PC-3 (cell line): ENCODE measurements at regions not wholly inside any gene's neighbourhood (a gene's known extent, or its start where the extent isn't known, plus 50 kb on each side); places are given as distances from the start of the nearest gene placed in this dataset.

Experiments
- ATAC-seq: fragments of 200-7000 bp; cut with Tn5 transposase; 2 replicates; pipeline ENCODE4 v1.9.1; 2020; ENCODE audit warnings: mild to moderate bottlenecking, moderate library complexity
- BruUV-seq: library from RNA; stranded (reverse); fragments of 400-500 nt; replicated peaks from 2 replicates; lab custom pipeline; 2021; lab: Mats Ljungman, UMichigan
- CTCF ChIA-PET: fragments of 300-600 bp; sonication (Branson Sonifier 250); formaldehyde crosslinking; loops from one replicate; lab custom pipeline; 2022; ENCODE audit warnings: antibody characterized with exemption; lab: Charles Lee
- POLR2A ChIA-PET: fragments of 300-600 bp; sonication (Branson Sonifier 250); formaldehyde crosslinking; loops from one replicate; lab custom pipeline; 2022; ENCODE audit warnings: antibody characterized with exemption; ENCODE audit not compliant: unreplicated experiment; lab: Charles Lee
- DNase-seq: peaks from one replicate; pipeline ENCODE4 v3.0.0-alpha.2; 2015
- H2AFZ ChIP-seq: fragments of 300-600 bp; sonication (generic); 2 replicates; pipeline ENCODE4 v1.6.0; 2016; ENCODE audit warnings: antibody characterized with exemption, low read length
- H3F3A ChIP-seq: fragments of 300-600 bp; sonication (generic); one replicate; pipeline ENCODE4 v1.6.0; 2017; ENCODE audit warnings: antibody characterized with exemption, low read length, control low read depth, mild to moderate bottlenecking; ENCODE audit not compliant: unreplicated experiment
- H3K27ac ChIP-seq: fragments of 300-600 bp; sonication (generic); 2 replicates; pipeline ENCODE4 v1.5.1; 2016; ENCODE audit warnings: mild to moderate bottlenecking, low read length
- H3K27me3 ChIP-seq: fragments of 300-600 bp; sonication (generic); 2 replicates; pipeline ENCODE4 v1.6.1; 2016; ENCODE audit warnings: low read length, mixed read lengths
- H3K36me3 ChIP-seq: fragments of 300-600 bp; sonication (generic); 2 replicates; pipeline ENCODE4 v1.6.1; 2016; ENCODE audit warnings: low read depth, mixed run types, low read length, mixed read lengths
- H3K4me1 ChIP-seq: fragments of 300-600 bp; sonication (generic); 2 replicates; pipeline ENCODE4 v1.5.1; 2016; ENCODE audit warnings: low read length; ENCODE audit not compliant: insufficient read depth
- H3K4me2 ChIP-seq: fragments of 300-600 bp; sonication (generic); 2 replicates; pipeline ENCODE4 v1.6.0; 2016; ENCODE audit warnings: low read length
- H3K4me3 ChIP-seq: fragments of 300-600 bp; sonication (generic); 2 replicates; pipeline ENCODE4 v1.5.1; 2016; ENCODE audit warnings: mild to moderate bottlenecking, low read length, mixed read lengths
- H3K79me2 ChIP-seq: fragments of 300-600 bp; sonication (generic); 2 replicates; pipeline ENCODE4 v1.6.1; 2017; ENCODE audit warnings: low read length, mixed read lengths
- H3K9ac ChIP-seq: fragments of 300-600 bp; sonication (generic); 2 replicates; pipeline ENCODE4 v1.6.0; 2016; ENCODE audit warnings: mild to moderate bottlenecking, low read length
- H3K9me2 ChIP-seq: fragments of 300-600 bp; sonication (generic); replicated peaks from 2 replicates; pipeline ENCODE4 v1.6.1; 2016; ENCODE audit warnings: mixed run types, low read length, mixed read lengths
- H3K9me3 ChIP-seq: fragments of 300-600 bp; sonication (generic); 2 replicates; pipeline ENCODE4 v1.6.1; 2016; ENCODE audit warnings: low read length, mixed read lengths
- H4K20me1 ChIP-seq: fragments of 300-600 bp; sonication (generic); 2 replicates; pipeline ENCODE4 v1.6.1; 2016; ENCODE audit warnings: low read length, mixed read lengths
- CTCF ChIP-seq: fragments of 300-600 bp; sonication (generic); conservative IDR thresholded peaks from 2 replicates; pipeline ENCODE4 v1.5.1; 2017; ENCODE audit warnings: antibody characterized with exemption, low read depth, mild to moderate bottlenecking, low read length
- EZH2 ChIP-seq: fragments of 300-600 bp; sonication (generic); IDR thresholded peaks from one replicate; pipeline ENCODE4 v1.6.1; 2017; ENCODE audit warnings: antibody characterized with exemption, mild to moderate bottlenecking, low read length; ENCODE audit not compliant: unreplicated experiment
- EZH2phosphoT487 ChIP-seq: fragments of 300-600 bp; sonication (generic); IDR thresholded peaks from 2 replicates; pipeline ENCODE4 v1.6.1; 2018; ENCODE audit warnings: mild to moderate bottlenecking, antibody characterized with exemption, low read length, borderline replicate concordance
- intact Hi-C: fragments of 100-400 bp; cut with micrococcal nuclease; formaldehyde crosslinking; loops from 2 replicates; pipeline ENCODE4 v1.9.0; 2023

- no peak overlapping the region for H3K27ac ChIP-seq
- ATAC-seq (no peak), DNase-seq (no peak)
- no peak overlapping the region for H3K4me3 ChIP-seq
- no peaks in the 10 kb centered on the region for H3K79me2 ChIP-seq
- no peak for TF ChIP-seq EZH2
- no peak for TF ChIP-seq CTCF
- no peak for TF ChIP-seq EZH2phosphoT487
- H3F3A ChIP-seq, result no peaks in the 10 kb centered on the region
- intact Hi-C loops, result no loop called here
- no TSS peak for BruUV-seq
- no peaks in the 10 kb centered on the region for H3K9me2 ChIP-seq
- no peak overlapping the region for H3K9ac ChIP-seq
- CTCF ChIA-PET, result no interaction called here
- no peak overlapping the region for H2AFZ ChIP-seq
- H3K36me3 ChIP-seq, result no peaks in the 10 kb centered on the region
- no peaks in the 10 kb centered on the region for H3K9me3 ChIP-seq
- H4K20me1 ChIP-seq, result no peaks in the 10 kb centered on the region
- H3K4me1 ChIP-seq, result no peaks in the 10 kb centered on the region
- H3K4me2 ChIP-seq, result no peak overlapping the region
- peaks cover 25% of the 10 kb centered on the region for H3K27me3 ChIP-seq
- POLR2A ChIA-PET, result no interaction called here
These were observed 74.6 kb upstream of the HDAC4 start for GRCh38 chr2:239475161-239476028.

- Histone ChIP-seq H3K79me2 (no peaks in the 10 kb centered on the region), H4K20me1 (no peaks in the 10 kb centered on the region), H3K9me3 (no peaks in the 10 kb centered on the region), H3K9ac (no peak overlapping the region), H3K4me2 (no peak overlapping the region), H3K4me1 (no peaks in the 10 kb centered on the region), H3K27me3 (peaks cover 25% of the 10 kb centered on the region), H2AFZ (no peak overlapping the region), H3K27ac (no peak overlapping the region), H3K36me3 (no peaks in the 10 kb centered on the region), H3K9me2 (no peaks in the 10 kb centered on the region), H3F3A (no peaks in the 10 kb centered on the region), H3K4me3 (no peak overlapping the region)
- no TSS peak for BruUV-seq
- ATAC-seq, result no peak
- CTCF ChIA-PET, result no interaction called here
- intact Hi-C loops, result no loop called here
- no peak for TF ChIP-seq EZH2
- TF ChIP-seq CTCF, result no peak
- no peak for TF ChIP-seq EZH2phosphoT487
- DNase-seq, result no peak
- POLR2A ChIA-PET, result no interaction called here
These were observed 72.5 kb upstream of the HDAC4 start for GRCh38 chr2:239473211-239473805.

- POLR2A ChIA-PET, result no interaction called here
- Histone ChIP-seq H3K9me2 (no peaks in the 10 kb centered on the region), H3K79me2 (no peaks in the 10 kb centered on the region), H3K4me2 (no peak overlapping the region), H3K9me3 (no peaks in the 10 kb centered on the region), H3K36me3 (no peaks in the 10 kb centered on the region), H3K4me1 (no peaks in the 10 kb centered on the region), H3K4me3 (no peak overlapping the region), H3K27ac (no peak overlapping the region), H3K9ac (no peak overlapping the region), H3K27me3 (peaks cover 25% of the 10 kb centered on the region), H4K20me1 (no peaks in the 10 kb centered on the region), H2AFZ (no peak overlapping the region), H3F3A (no peaks in the 10 kb centered on the region)
- no peak for ATAC-seq
- no peak for TF ChIP-seq EZH2phosphoT487
- no peak for TF ChIP-seq EZH2
- no peak for TF ChIP-seq CTCF
- intact Hi-C loops, result no loop called here
- DNase-seq, result no peak
- CTCF ChIA-PET, result no interaction called here
- BruUV-seq, result no TSS peak
These were observed 71.5 kb upstream of the HDAC4 start for GRCh38 chr2:239472235-239472775.
